ENCODE measurements at regions not wholly inside any gene's neighbourhood (a gene's known extent, or its start where the extent isn't known, plus 50 kb on each side); places are given as distances from the start of the nearest gene placed in this dataset.

- H3K27ac ChIP-seq = no peak overlapping the region
- TF ChIP-seq ZFX (IDR thresholded peaks at IDR 0.05) (no peak), CTCF (conservative IDR thresholded peaks at IDR 0.05) (no peak)
Measured at GRCh38 chr14:22434030-22434429, 155.0 kb downstream of the DAD1 start.

- H3K27ac ChIP-seq = no peak overlapping the region
- TF ChIP-seq ZFX (IDR thresholded peaks at IDR 0.05) = no peak
- TF ChIP-seq CTCF (conservative IDR thresholded peaks at IDR 0.05) = no peak
Measured at GRCh38 chr14:22433069-22433468, 156.0 kb downstream of the DAD1 start.

GRCh38 chr14:22432348-22432976 lies 156.6 kb downstream of the DAD1 start:
- peak overlapping the region; percentile 3; the same call in 1 of the 2 replicates for H3K27ac ChIP-seq

DNA sequence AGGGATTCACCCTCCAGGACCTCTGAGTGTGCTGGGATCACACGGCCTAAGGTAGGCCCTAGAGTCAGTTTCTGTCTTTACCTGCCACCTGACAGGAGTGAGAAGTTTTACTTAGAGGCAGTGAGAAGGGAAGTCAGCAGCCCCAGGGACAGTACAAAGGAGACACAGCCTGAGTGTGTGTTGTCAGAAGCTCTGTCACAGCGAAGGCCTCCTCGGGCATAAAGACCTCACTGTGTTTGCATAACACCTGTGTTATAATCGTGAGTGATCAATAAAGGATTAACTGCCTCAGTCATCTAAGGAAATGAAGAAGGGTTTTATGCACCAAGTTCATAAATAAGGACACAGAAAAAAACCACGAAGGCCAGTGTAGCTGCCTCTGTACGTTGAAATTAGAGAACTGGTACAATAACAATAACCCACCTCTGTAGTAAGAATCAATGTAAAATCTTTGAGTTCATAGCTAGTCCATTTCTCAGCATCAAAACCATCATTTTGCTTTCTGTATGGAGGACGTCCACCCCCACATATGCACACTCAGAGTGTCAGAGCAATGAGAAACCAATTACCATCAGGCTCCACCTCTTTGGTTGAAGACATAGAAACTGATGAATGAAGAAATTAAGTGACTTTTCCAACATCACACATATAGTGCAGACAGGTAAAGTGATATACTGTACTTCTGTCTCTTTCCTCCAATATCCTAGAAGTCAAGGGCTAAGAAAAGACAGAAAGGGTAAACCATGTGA lies 159.3 kb downstream of the DAD1 start:
- TF ChIP-seq CTCF (conservative IDR thresholded peaks at IDR 0.05) = no peak
- TF ChIP-seq ZFX (IDR thresholded peaks at IDR 0.05) = no peak
- H3K27ac ChIP-seq = no peak overlapping the region

More at GRCh38 chr14:22432348-22432976, 156.6 kb downstream of the DAD1 start:
- TF ChIP-seq ZFX (IDR thresholded peaks at IDR 0.05) (no peak), CTCF (conservative IDR thresholded peaks at IDR 0.05) (no peak)

GRCh38 chr14:22428700-22429291 lies 160.2 kb downstream of the DAD1 start:
- no peak for TF ChIP-seq ZFX (IDR thresholded peaks at IDR 0.05)
- TF ChIP-seq CTCF (conservative IDR thresholded peaks at IDR 0.05) = no peak
- H3K27ac ChIP-seq = no peak overlapping the region

DNA sequence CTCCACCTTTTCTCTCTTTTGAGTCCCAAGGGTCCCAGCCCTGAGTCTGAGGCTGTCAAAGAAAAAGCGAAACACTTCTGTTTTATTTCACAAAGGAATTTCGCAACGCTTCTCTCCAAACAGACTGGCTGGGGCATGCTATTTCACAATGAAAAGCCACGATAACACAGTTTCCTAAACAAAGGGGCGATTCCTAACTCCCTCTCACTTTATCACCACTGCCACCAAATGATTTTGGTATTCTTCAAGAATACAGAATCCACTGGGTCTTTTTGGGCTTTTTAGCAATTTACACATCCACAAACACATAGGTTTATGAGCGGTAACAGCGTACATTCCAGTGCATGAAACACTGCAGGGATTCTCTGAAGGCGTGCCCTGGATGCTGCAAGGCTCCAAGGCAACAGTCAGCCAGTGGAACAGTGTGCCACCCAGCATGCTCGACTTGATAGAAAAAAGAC lies 161.2 kb downstream of the DAD1 start:
- H3K27ac ChIP-seq = no peak overlapping the region
- TF ChIP-seq ZFX (IDR thresholded peaks at IDR 0.05) (no peak), CTCF (conservative IDR thresholded peaks at IDR 0.05) (no peak)

- H3K27ac ChIP-seq = no peak overlapping the region
- TF ChIP-seq ZFX (IDR thresholded peaks at IDR 0.05) (no peak), CTCF (conservative IDR thresholded peaks at IDR 0.05) (no peak)
Measured at GRCh38 chr14:22426711-22427110, 162.3 kb downstream of the DAD1 start.

All from C4-2B (cell line).